PFSK-1 (cell line): ENCODE measurements at regions not wholly inside any gene's neighbourhood (a gene's known extent, or its start where the extent isn't known, plus 50 kb on each side); places are given as distances from the start of the nearest gene placed in this dataset.

ENCODE experiments used
- FOXP2 ChIP-seq: optimal IDR thresholded peaks from 2 replicates; pipeline ENCODE3; 2011; ENCODE audit warnings: borderline replicate concordance, control low read depth, inconsistent platforms; ENCODE audit not compliant: insufficient read depth; ENCODE audit errors: extremely low read length, extremely low read depth
- POLR2AphosphoS5 ChIP-seq: IDR thresholded peaks from 2 replicates; pipeline ENCODE4 v1.6.1; 2012; ENCODE audit warnings: low read depth, mild to moderate bottlenecking, control low read depth, low read length, moderate library complexity
- SIN3A ChIP-seq: IDR thresholded peaks from 2 replicates; pipeline ENCODE4 v1.6.1; 2012; ENCODE audit warnings: mild to moderate bottlenecking, low read length, moderate library complexity, borderline replicate concordance; ENCODE audit not compliant: insufficient read depth
- TAF1 ChIP-seq: IDR thresholded peaks from 2 replicates; pipeline ENCODE4 v1.6.1; 2012; ENCODE audit warnings: low read length, control low read depth, borderline replicate concordance; ENCODE audit not compliant: insufficient read depth
- TF ChIP-seq, protein P1 (sequence below), 2 experiments: IDR thresholded peaks; 2 replicates each; pipeline versions ENCODE4 v1.6.1 to v1.8.0; 2011 to 2012; ENCODE audit warnings: low read depth in 2 of 2, low read length in 2 of 2, control low read depth in 1 of 2, inconsistent platforms in 1 of 2, mild to moderate bottlenecking in 1 of 2, moderate library complexity in 1 of 2; ENCODE audit not compliant: insufficient read depth in 1 of 2

GRCh38 chr18:55106466-55106865 is 147.2 kb upstream of the CCDC68 start:
- TF ChIP-seq SIN3A: no peak
- TF ChIP-seq POLR2AphosphoS5: no peak
- TF ChIP-seq, protein P1, sequence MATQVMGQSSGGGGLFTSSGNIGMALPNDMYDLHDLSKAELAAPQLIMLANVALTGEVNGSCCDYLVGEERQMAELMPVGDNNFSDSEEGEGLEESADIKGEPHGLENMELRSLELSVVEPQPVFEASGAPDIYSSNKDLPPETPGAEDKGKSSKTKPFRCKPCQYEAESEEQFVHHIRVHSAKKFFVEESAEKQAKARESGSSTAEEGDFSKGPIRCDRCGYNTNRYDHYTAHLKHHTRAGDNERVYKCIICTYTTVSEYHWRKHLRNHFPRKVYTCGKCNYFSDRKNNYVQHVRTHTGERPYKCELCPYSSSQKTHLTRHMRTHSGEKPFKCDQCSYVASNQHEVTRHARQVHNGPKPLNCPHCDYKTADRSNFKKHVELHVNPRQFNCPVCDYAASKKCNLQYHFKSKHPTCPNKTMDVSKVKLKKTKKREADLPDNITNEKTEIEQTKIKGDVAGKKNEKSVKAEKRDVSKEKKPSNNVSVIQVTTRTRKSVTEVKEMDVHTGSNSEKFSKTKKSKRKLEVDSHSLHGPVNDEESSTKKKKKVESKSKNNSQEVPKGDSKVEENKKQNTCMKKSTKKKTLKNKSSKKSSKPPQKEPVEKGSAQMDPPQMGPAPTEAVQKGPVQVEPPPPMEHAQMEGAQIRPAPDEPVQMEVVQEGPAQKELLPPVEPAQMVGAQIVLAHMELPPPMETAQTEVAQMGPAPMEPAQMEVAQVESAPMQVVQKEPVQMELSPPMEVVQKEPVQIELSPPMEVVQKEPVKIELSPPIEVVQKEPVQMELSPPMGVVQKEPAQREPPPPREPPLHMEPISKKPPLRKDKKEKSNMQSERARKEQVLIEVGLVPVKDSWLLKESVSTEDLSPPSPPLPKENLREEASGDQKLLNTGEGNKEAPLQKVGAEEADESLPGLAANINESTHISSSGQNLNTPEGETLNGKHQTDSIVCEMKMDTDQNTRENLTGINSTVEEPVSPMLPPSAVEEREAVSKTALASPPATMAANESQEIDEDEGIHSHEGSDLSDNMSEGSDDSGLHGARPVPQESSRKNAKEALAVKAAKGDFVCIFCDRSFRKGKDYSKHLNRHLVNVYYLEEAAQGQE (IDR thresholded peaks at IDR 0.05; ENCODE audit: insufficient read depth in 1 of 2, low read depth in 2 of 2, low read length in 2 of 2): no peak
- TF ChIP-seq TAF1: no peak
- TF ChIP-seq FOXP2: no peak
